EH (cell line): ENCODE measurements at regions not wholly inside any gene's neighbourhood (a gene's known extent, or its start where the extent isn't known, plus 50 kb on each side); places are given as distances from the start of the nearest gene placed in this dataset.

Source experiments
- DNase-seq: peaks from one replicate; pipeline ENCODE4 v3.0.0-alpha.2; 2015; ENCODE audit warnings: low read depth

GRCh38 chr9:14466828-14467227 is 152.9 kb upstream of the NFIB start:
- no peak for DNase-seq

GRCh38 chr9:14466429-14466818 is 152.5 kb upstream of the NFIB start:
- no peak for DNase-seq

DNA sequence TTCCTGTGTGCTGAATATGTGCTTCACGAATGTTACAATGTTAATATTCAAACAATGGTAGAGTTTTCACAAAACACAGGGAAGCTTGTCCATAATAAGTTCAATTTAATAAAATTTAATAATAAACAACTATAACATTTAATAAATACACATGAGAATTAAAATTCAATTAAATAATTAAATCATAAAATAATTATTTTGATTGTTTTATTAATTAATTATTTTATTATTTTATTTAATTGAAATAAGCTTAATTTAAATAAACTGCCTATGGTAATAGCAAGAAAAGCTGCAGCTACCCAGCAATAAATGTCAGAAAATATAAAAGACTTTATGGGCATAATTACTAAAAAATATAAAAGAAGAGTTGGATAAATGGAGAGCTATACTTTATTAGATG is 149.0 kb upstream of the NFIB start:
- no peak for DNase-seq

DNA sequence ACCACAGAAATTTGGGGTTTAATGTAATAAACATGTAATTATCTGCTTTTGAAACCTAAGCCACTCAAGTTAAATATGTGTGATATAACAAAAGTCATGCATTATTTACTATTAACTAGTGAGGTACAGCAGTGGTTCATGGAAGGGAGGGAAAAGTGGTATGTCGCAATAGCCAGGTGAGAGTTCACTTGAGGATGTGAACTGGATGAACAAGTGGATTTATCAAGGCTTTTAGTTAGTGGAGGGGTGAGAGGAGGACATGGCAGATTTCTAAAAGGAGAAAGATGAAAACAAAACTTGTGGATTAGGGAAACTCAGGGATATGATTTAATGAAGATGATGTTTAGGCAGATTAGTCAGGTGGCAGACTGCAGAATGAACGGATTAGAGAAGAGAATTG is 141.3 kb upstream of the NFIB start:
- DNase-seq: no peak

GRCh38 chr9:14453286-14453685 is 139.3 kb upstream of the NFIB start:
- DNase-seq: no peak

DNA sequence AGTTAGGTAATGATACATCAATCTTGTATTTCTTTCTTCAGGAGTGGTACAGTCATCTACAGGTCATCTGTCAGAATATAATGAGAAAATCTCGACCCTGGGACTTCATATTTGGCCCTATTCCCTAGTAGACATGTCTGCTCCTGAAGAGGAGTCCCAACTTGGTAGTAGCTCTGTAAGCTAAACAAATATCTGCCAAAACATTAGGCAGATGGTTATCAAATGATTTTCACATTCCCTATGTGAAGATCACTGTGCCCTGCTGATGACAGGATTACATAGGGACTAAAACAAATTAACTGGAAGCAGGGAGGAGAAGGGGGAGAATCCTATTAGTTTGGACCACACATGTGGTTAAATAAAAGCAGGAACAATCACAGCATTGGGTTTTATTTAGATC is 138.6 kb upstream of the NFIB start:
- DNase-seq: no peak

DNA sequence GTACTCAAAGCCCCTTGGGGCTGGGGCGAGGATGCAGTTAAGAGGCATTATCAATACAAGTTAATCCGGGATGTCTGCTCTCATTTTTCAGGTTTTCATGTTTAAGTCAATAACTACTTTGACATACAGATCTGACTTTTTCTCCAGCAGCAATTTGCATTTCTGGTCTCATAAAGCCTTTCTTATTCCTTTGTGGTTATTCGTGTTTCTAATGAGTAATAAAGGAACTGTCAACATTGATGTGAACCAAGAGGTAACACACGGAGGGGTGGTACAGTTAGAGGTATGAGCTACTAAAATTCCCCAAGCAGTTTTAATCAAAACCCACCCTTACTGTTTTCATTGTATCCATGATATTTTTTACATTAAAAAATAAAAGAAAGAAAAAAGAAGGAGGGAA is 138.0 kb upstream of the NFIB start:
- no peak for DNase-seq

DNA sequence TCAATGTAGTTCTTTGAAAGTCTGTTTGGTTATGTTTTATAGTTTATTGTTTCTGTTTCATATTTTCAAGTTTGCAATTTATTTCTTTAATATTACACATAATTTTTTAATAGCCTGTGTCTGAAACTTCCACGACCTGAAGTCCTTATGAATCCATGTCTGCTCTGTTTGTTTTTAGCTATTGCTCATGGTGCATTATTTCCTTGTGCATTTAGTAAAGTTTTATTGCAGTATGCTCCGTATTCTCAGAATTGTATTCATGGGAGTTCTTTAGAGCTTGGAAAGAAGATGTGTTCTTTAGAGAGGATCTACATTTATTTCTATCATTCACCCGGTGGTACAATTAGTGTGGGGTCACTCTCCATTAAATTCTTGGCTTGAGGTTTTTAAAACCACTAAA is 133.2 kb upstream of the NFIB start:
- DNase-seq: no peak

GRCh38 chr9:14445946-14446345 is 132.0 kb upstream of the NFIB start:
- DNase-seq: no peak

DNA sequence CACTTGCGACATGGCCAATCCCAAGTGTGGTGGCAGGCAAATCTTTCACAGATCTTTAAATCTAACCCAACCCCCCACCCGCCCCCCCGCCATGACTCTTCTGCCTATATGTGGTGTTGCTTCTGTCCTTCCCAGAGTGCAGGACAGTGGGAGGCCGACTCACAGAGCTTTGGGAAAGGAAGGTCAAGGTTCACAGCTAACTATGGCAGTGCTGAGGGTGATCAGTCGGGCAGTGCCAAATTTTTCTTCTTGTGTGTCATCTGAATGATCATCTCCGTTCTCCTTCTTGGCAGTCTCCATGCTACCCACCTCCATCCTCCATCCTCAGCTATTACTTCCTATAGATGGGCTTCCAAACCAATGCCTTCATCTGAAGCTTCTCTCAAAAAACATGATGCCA is 129.0 kb upstream of the NFIB start:
- no peak for DNase-seq

DNA sequence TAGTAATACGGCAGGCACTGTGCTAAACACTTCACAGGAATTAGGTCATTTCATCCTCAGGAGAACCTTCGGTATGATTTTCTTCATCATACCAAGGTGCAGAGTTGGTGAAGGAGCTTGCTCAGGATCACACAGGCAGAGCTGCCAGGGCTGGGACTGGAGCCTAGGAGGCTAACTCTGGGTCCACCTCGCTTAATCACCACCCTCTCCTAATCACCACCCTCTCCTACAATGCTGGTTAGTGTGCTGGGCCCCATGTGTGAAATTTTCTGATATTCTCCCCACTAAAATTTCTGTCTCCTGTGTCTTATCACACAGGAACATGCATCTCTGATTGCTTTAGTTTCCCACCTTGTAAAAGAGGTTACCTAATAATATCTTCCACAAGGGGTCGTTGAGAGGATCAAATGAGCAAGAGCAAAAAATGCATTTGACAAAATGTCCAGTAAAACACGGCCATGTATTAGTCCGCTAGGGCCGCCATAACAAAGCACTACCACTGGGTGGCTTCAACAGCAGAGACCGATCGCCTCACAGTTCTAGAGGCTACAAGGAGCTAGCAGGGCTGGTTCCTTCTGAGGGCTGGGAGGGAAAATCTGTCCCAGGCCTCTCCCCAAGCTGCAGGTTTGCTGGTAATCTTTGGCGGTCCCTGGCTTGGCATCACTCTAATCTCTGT is 128.2 kb upstream of the NFIB start:
- peak; percentile 31 for DNase-seq

- DNase-seq: no peak
Observed at GRCh38 chr9:14441115-14441514, 127.2 kb upstream of the NFIB start.

- DNase-seq: no peak
Observed at GRCh38 chr9:14440062-14440461, 126.1 kb upstream of the NFIB start.

- no peak for DNase-seq
Observed at GRCh38 chr9:14439555-14439954, 125.6 kb upstream of the NFIB start.

DNA sequence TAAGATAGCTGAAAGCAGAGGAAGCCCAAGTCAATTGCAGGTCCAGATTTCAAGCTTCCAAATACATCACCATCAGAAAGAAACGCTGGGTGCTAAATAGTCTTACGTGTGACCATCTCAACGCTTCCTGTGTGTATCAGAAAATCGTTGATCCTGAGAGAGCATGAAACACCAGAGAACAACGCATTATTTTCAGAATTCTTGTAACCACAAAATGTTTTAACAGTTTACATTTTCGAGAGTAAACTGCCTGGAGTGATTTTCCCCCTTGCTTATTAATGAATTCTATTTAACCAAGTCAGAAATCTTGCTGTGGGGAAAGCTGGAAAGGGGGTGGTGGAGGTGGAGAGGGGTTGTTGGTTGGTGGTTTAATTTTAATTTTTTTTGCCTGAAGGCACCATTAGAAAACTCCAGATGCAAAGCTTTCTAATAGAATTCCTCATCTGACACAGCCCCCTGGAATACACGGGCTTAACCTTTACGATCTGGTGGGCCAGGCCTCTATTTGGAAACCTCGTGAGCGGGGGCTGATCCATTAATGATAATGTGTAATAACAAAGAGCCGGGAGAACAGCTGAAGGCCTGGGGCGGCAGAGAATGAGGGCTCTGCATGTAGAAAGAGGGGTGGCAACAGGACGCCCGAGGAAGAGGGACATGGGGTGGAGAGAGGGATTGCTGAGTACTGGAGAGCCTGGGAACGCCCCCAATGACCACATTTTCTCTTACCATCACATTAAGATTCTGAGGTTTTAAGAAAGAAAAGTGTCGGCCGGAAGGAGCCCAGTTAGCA is 124.5 kb upstream of the NFIB start:
- DNase-seq: peak; percentile 69

DNA sequence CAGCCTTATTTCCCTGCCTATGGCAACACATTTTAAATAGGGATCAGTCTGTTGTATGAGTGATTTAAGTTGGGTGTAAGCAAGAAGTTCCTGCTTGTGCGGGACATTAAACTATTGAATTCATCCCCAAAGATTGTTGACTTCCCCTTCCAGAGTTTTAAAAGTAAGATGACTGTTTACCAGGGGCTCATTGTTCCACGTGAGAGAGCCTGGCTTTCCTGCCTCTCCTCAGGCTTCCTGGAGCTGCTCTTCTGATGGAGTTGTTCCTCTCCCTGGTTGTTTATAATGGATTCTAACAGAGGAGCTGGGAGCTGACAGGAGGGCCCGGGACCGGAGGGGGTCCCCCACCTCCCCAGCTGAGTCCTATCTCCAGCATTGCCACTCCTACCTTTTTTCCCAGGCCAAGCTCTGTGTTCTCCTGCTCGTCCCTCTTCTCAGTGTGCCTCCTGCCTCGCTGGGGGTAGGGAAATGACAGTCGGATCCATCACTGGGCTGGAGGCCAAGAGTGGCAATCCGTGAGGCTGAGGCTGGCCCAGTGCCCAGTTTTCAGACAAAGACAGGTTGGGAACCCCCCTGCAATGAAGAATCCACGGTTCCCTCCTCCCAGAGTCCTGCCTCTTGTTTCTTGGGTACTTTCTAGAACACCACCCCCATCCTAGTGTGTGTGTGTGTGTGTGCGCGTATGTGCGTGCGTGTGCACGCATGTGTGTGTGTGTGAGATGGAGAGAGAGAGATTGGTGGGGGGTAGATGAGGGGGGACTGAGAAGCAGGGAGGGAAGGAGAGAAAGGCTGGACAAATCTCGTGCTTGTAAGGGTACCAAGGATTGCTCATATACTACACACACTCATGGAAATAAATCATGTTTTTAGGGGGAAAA is 123.7 kb upstream of the NFIB start:
- DNase-seq: no peak

GRCh38 chr9:14435871-14436270 is 121.9 kb upstream of the NFIB start:
- DNase-seq: no peak

DNA sequence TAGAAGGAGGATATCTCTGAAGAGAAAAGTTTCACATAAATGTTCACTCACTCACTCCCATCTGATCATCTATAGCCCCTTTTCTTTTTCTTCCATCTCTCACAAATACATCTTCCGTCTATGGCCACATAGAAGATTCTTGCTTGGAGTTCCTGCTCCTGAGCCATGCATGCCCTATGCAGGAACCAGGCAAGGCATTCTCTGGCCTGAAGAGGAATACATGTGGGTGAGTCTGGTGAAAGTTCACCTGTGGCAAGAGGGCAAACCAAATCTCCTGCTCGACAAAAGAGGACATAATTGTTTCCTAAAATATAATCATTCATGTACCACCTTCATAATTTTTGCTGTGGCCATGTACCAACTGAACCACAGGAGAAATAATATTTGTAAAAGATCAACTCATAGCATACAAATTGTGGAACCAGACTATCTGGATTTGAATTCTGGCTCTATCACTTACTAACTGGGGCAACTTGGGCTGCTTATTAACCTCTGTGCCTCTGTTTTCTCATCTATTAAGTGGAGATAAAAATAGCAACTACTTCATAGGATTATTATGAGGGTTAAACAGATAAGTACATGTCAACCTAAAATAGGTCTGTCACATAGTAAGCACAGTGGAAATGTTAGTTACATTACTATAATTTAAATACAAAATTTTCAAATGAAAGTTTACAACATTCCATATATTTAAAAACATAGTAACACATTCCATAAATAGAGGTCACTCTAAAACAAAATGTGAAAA is 121.2 kb upstream of the NFIB start:
- no peak for DNase-seq

DNA sequence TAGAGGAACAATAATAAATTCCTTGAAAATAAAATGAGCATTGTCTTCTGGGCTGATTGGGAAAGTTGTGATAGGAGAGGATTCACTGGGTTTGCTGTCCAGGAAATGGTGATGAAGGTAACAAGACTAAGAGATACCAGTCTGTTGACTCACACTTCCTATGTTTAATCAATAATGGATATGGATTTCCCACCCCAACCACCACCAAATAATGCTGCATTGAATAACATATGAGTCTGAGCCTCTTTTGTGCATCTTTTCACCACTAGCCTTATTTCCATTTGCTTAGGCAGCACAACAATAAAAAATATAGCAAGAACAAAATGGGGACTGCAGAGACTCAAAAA is 120.2 kb upstream of the NFIB start:
- DNase-seq: no peak

GRCh38 chr9:14433351-14434157 is 119.6 kb upstream of the NFIB start:
- DNase-seq: peak; percentile 63

DNA sequence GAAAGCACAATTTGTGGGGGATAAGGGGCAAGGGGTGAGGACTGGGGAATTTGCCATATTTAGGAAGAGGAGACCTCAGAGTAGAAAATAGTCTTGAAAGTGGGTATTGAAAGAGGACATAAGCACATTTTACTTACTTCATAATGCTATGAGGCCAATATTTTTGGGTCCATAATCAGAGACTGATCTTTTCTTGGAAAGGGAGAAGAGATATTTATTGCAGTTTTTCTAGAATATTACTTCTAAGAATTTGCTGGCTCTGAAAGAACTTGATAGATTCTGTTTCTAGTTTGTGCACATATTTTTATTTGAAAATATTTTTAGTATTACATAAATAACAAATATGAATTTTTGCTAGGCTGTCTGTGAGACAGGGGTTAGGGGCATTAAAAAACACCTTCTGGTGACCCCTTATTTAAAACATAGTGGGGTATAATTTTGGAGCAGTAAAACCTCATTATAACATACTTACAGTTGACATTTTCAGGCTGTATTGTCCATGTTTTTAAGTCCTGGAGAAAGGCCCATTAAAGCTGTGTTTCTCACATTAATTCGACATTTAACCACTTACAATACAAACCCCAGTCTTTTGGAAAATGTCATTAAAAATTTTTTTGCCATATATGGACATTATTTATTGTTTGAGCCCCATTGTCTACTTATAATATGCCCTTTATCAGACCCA is 118.9 kb upstream of the NFIB start:
- no peak for DNase-seq
